HAP-1 (cell line): ENCODE measurements at regions not wholly inside any gene's neighbourhood (a gene's known extent, or its start where the extent isn't known, plus 50 kb on each side); places are given as distances from the start of the nearest gene placed in this dataset.

Source experiments
- DNase-seq, 2 experiments: peaks; one replicate each; pipeline ENCODE4 v3.0.0-alpha.2; 2016 to 2020; ENCODE audit warnings: low spot score in 2 of 2
- H3K27me3 ChIP-seq: fragments of 250-450 bp; sonication (Bioruptor Pico); 2 replicates; pipeline ENCODE4 v1.5.1; 2020; ENCODE audit warnings: low read depth, mild to moderate bottlenecking, moderate library complexity
- H3K36me3 ChIP-seq: fragments of 250-450 bp; sonication (Bioruptor Pico); replicated peaks from 2 replicates; pipeline ENCODE4 v1.5.1; 2020; ENCODE audit warnings: mild to moderate bottlenecking
- H3K4me1 ChIP-seq: fragments of 250-450 bp; sonication (Bioruptor Pico); 2 replicates; pipeline ENCODE4 v1.5.1; 2020; ENCODE audit warnings: mild to moderate bottlenecking
- H3K4me3 ChIP-seq: fragments of 250-450 bp; sonication (Bioruptor Pico); 2 replicates; pipeline ENCODE4 v1.5.1; 2020; ENCODE audit warnings: mild to moderate bottlenecking, moderate library complexity
- H3K9me3 ChIP-seq: fragments of 250-450 bp; sonication (Bioruptor Pico); 2 replicates; pipeline ENCODE4 v1.5.1; 2020; ENCODE audit warnings: mild to moderate bottlenecking, moderate library complexity
- in situ Hi-C: fragments of 300-500 bp; cut with MboI; formaldehyde crosslinking; loops from 3 replicates; pipeline ENCODE4 v1.14.3; 2020; ENCODE audit warnings: low sequenced_read_pairs, inconsistent platforms, mixed read lengths

DNA sequence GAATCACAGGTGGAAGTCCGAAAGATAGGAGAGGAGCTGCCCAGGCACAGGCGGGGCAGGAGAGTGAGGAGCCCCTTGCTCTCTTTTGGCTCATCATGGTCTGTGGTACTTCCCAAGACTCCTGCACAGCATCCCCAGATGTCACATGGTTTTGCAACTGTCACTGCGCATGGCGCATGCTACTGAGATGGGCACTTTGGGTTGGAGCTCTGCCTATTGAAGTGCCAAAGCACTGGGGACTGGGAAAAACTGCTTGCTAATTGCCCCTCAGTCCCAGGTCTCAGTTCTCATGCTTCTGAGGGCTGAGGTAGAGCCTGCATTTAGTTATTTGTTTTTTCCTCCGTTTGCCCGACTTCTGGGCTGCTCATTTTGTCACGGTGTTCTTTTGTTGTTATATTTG lies 156.8 kb upstream of the CDH13 start:
- H3K4me3 ChIP-seq: no peak overlapping the region
- no peaks in the 10 kb centered on the region for H3K9me3 ChIP-seq
- no peaks in the 10 kb centered on the region for H3K36me3 ChIP-seq
- no peaks in the 10 kb centered on the region for H3K27me3 ChIP-seq
- no peak for DNase-seq
- in situ Hi-C loops: no loop called here
- H3K4me1 ChIP-seq: no peaks in the 10 kb centered on the region

DNA sequence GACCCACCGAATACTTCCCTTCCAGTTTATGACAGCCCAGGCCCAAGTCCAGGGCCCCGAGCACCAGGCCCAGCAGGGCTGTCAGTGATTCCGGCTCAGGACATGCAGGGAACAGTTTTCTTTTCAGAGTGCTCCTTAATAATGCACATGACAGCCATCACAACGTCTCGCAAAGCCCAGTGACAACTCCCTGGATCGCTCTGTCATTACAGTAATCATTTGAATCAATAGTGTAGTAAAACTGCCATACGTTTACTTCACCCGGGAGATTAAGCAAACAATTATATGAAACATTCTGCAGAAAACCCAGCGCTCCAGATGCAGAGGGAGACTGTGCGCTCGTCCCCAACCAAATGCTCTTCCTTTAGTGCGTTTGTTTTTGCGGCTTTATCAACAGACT lies 162.6 kb upstream of the CDH13 start:
- DNase-seq: no peak

DNA sequence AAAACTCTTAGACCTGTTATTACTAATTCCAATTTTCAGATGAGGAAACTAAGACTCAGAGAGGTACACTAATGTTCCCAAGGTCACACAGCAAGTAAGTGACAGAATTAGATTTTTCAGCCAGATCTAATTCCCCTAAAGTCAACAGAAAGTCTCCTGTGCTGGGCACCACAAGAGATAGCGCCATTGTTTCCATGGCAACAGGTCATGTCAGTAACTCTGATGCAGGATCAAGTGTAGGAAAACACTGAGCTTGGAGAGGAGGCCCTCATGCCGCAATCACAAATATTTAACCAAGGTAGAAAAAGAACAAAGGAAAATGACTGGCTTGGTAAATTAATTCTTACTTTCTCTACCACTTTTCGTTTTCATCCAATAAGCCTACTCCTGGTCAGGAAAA lies 166.0 kb upstream of the CDH13 start:
- in situ Hi-C loops: no loop called here
- DNase-seq: peak in 1 of 2 experiments; percentile 14

More for the DNA sequence above, 162.6 kb upstream of the CDH13 start:
- Histone ChIP-seq H3K27me3 (no peaks in the 10 kb centered on the region), H3K36me3 (no peaks in the 10 kb centered on the region), H3K4me1 (no peaks in the 10 kb centered on the region), H3K4me3 (no peak overlapping the region), H3K9me3 (no peaks in the 10 kb centered on the region)
- in situ Hi-C loops: no loop called here

DNA sequence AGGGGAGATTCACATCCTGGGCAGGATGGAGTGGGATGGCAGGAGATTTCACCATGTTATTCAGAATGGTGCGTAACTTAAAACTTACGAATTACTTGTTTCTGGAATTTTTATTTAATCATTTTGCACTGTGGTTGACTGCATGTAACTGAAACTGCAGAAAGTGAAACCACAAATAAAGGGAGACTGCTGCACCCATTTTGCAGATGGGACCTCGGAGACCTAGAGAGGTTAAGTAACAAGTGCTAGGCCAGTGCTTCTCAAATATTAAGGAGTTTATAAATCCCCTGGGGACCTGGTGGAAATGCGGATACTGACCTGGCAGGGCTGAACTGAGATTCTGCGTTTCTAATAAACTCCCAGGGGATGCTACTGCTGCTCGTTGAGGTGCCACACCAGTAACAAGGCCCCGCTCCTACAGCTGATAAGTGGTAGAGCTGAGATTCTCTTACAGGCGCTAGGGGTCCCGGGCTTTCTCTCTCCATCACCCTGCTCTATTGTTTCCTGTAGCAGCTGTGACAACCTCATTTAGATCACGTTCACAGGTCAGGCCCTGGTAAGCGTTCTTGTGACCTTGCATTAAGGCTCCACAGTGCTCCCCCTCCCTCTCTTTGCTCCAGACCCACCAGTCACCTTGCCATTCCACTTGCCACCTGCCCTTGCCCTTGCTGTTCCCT lies 167.1 kb upstream of the CDH13 start:
- Histone ChIP-seq H3K4me3 (no peak overlapping the region), H3K36me3 (no peaks in the 10 kb centered on the region), H3K27me3 (no peaks in the 10 kb centered on the region), H3K4me1 (peaks cover 3% of the 10 kb centered on the region; the same call in 1 of the 2 replicates), H3K9me3 (no peaks in the 10 kb centered on the region)
- in situ Hi-C loops: no loop called here
- DNase-seq: no peak

More for the DNA sequence above, 166.0 kb upstream of the CDH13 start:
- Histone ChIP-seq H3K4me1 (peaks cover 3% of the 10 kb centered on the region; the same call in 1 of the 2 replicates), H3K9me3 (no peaks in the 10 kb centered on the region), H3K36me3 (no peaks in the 10 kb centered on the region), H3K4me3 (no peak overlapping the region), H3K27me3 (no peaks in the 10 kb centered on the region)

DNA sequence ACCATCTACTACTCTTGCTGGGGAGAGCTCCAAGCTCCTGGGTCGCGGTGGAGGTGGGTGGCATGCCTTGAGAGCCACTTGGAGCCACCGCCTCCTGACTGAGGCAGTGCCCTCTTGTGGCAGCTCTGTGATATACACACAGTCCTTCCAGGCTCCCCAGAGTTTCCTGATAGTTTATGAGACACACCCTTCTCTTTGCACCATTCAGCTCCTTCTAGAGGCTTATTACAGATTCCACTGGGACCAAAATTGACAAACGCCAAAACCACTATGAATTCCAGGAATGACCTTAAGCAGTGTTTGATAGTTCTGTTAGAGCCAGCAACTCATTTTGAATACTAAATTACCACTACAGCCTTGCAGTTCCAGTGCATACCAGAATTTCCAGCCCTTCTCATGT lies 170.1 kb upstream of the CDH13 start:
- peaks cover 3% of the 10 kb centered on the region; the same call in 1 of the 2 replicates for H3K4me1 ChIP-seq
- H3K4me3 ChIP-seq: no peak overlapping the region
- H3K36me3 ChIP-seq: no peaks in the 10 kb centered on the region
- peak; percentile 81 to 84 for DNase-seq
- no peaks in the 10 kb centered on the region for H3K9me3 ChIP-seq
- in situ Hi-C loops: no loop called here
- H3K27me3 ChIP-seq: peaks cover 4% of the 10 kb centered on the region; the same call in 1 of the 2 replicates

DNA sequence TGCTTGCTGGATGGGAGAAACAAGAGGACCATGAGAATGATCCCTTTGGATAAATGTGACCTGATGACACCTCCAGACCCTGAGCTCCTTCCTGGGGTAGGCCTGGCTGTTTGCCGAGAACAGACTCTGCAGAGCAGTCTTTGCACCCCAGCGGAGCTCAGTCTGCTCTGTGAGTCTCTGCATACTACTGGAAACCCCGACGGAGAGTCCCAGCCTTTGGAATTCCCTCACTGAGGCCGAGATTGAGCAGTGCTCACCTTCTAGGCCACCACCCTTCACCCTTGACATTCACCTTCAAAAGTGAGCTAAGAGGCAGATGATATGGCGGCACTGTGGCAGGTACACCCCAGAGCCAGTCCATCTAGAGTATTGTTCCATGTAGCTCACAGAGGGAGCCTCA lies 172.2 kb upstream of the CDH13 start:
- peaks cover 4% of the 10 kb centered on the region; the same call in 1 of the 2 replicates for H3K27me3 ChIP-seq
- DNase-seq: no peak
- in situ Hi-C loops: no loop called here
- peaks cover 3% of the 10 kb centered on the region; the same call in 1 of the 2 replicates for H3K4me1 ChIP-seq
- no peak overlapping the region for H3K4me3 ChIP-seq
- H3K9me3 ChIP-seq: no peaks in the 10 kb centered on the region
- no peaks in the 10 kb centered on the region for H3K36me3 ChIP-seq

DNA sequence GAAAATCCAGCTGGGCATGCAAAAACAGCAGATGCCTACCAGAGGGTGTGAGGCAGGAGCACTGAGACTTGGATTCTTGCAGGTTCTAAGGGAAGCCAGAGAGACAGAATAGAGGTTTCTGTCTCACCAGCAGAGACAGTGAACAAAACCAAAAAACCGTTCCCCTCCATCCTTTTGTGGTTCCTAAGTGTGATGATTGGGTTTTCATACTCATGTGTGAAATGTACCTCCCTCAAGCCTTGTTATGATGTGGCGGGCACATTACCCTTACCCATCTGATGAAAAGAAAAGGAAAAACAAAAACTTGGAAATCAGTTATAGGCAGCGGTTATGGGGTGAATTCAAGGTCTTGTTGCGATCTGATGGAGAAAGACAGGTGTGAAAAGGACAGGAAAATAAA lies 172.6 kb upstream of the CDH13 start:
- in situ Hi-C loops: no loop called here

GRCh38 chr16:82452004-82452756 lies 174.6 kb upstream of the CDH13 start:
- Histone ChIP-seq H3K4me3 (no peak overlapping the region), H3K9me3 (no peaks in the 10 kb centered on the region), H3K27me3 (peaks cover 4% of the 10 kb centered on the region; the same call in 1 of the 2 replicates), H3K36me3 (no peaks in the 10 kb centered on the region), H3K4me1 (peaks cover 3% of the 10 kb centered on the region; the same call in 1 of the 2 replicates)
- DNase-seq: no peak
- in situ Hi-C loops: no loop called here

More for the DNA sequence above, 172.6 kb upstream of the CDH13 start:
- Histone ChIP-seq H3K4me3 (no peak overlapping the region), H3K36me3 (no peaks in the 10 kb centered on the region), H3K9me3 (no peaks in the 10 kb centered on the region), H3K4me1 (peaks cover 3% of the 10 kb centered on the region; the same call in 1 of the 2 replicates), H3K27me3 (peaks cover 4% of the 10 kb centered on the region; the same call in 1 of the 2 replicates)
- no peak for DNase-seq

- Histone ChIP-seq H3K36me3 (no peaks in the 10 kb centered on the region), H3K4me1 (no peaks in the 10 kb centered on the region), H3K27me3 (peaks cover 4% of the 10 kb centered on the region; the same call in 1 of the 2 replicates), H3K9me3 (no peaks in the 10 kb centered on the region), H3K4me3 (no peak overlapping the region)
- DNase-seq: no peak
- in situ Hi-C loops: no loop called here
Observed at GRCh38 chr16:82451449-82451848, 175.3 kb upstream of the CDH13 start.

DNA sequence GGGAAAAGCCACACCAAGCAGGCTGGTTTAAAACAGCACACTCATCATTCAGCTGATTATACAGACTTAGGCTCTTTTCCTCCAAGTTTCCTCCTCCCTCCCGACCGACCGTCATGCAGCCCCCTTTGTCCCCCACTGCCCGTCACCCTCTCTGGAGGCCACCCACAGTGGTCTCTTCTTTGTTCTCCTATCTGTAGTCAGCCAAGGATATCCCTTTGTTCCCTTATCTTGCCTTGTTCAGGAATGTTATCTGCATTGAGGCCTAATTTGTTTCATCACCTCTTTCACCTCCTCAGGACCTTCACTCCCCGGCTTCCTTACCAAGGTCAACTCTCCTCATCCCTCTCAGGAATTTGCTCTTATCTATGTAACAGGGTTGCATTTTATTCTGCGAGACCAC lies 186.4 kb upstream of the CDH13 start:
- no peaks in the 10 kb centered on the region for H3K9me3 ChIP-seq
- peaks cover 4% of the 10 kb centered on the region; the same call in 1 of the 2 replicates for H3K27me3 ChIP-seq
- in situ Hi-C loops: no loop called here
- H3K4me1 ChIP-seq: no peaks in the 10 kb centered on the region
- no peaks in the 10 kb centered on the region for H3K36me3 ChIP-seq
- no peak overlapping the region for H3K4me3 ChIP-seq
- no peak for DNase-seq

- H3K4me1 ChIP-seq: no peaks in the 10 kb centered on the region
- peaks cover 4% of the 10 kb centered on the region; the same call in 1 of the 2 replicates for H3K27me3 ChIP-seq
- no peaks in the 10 kb centered on the region for H3K9me3 ChIP-seq
- H3K36me3 ChIP-seq: no peaks in the 10 kb centered on the region
- in situ Hi-C loops: no loop called here
- no peak overlapping the region for H3K4me3 ChIP-seq
- DNase-seq: peak; percentile 18 to 54
Observed at GRCh38 chr16:82439678-82440293, 187.0 kb upstream of the CDH13 start.

- Histone ChIP-seq H3K9me3 (no peaks in the 10 kb centered on the region), H3K4me1 (no peaks in the 10 kb centered on the region), H3K27me3 (peaks cover 6% of the 10 kb centered on the region), H3K36me3 (no peaks in the 10 kb centered on the region), H3K4me3 (no peak overlapping the region)
- in situ Hi-C loops: no loop called here
- no peak for DNase-seq
Observed at GRCh38 chr16:82433042-82433441, 193.7 kb upstream of the CDH13 start.

DNA sequence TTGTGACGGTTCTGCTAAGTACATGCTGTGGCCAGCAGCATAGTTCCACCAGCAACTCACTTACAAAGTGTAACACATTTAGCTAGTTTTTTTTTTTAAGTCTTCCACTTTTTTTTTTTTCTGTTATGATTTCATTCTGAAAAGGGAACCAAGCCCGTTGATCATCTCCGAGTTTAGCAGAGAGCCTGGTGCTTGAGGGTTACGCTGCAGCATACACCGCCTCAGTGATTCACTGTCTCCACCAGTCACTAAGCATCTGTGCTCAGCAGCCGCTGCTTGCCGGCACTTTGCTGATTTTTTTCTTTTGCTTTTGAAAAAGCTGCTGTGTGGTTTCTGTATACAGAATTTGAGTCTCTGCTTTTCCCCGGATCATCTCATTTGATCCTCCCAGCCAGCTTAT lies 194.5 kb upstream of the CDH13 start:
- no peaks in the 10 kb centered on the region for H3K36me3 ChIP-seq
- in situ Hi-C loops: no loop called here
- no peak for DNase-seq

DNA sequence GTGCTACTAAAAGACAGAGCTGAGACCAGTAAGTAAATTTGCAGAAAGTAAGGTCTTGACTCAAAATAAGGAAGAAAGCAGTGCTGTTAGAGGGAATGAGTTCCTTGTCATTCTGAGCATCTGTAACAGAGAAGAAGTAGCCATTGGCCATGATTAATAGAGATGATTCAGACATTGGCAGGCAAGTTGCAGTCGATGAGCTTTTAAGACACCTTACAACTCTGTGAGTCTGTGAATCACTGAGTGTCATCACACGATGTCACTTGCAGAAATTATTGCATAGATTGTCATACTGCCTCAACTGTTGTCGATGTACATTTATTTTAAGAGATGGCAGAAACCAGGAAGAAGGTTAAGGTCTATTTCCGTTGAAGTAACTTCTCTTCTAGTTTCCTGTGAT lies 201.1 kb upstream of the CDH13 start:
- Histone ChIP-seq H3K4me3 (no peak overlapping the region), H3K9me3 (no peaks in the 10 kb centered on the region), H3K36me3 (no peaks in the 10 kb centered on the region), H3K27me3 (peaks cover 9% of the 10 kb centered on the region; the same call in 1 of the 2 replicates), H3K4me1 (no peaks in the 10 kb centered on the region)
- no peak for DNase-seq
- in situ Hi-C loops: no loop called here

More for the DNA sequence above, 194.5 kb upstream of the CDH13 start:
- Histone ChIP-seq H3K4me3 (no peak overlapping the region), H3K9me3 (no peaks in the 10 kb centered on the region), H3K27me3 (peaks cover 7% of the 10 kb centered on the region), H3K4me1 (no peaks in the 10 kb centered on the region)
